T follicular helper cell (primary cell): ENCODE measurements at regions not wholly inside any gene's neighbourhood (a gene's known extent, or its start where the extent isn't known, plus 50 kb on each side); places are given as distances from the start of the nearest gene placed in this dataset.

ENCODE experiments used
- DNase-seq: peaks from one replicate; pipeline ENCODE4 v3.0.0-alpha.2; 2020; ENCODE audit warnings: low read depth

- DNase-seq: no peak
These were observed 165.6 kb upstream of the IER5L start for GRCh38 chr9:129343424-129344375.

- DNase-seq: no peak
These were observed 164.7 kb upstream of the IER5L start for GRCh38 chr9:129342591-129343423.

- no peak for DNase-seq
These were observed 163.9 kb upstream of the IER5L start for GRCh38 chr9:129341987-129342348.

- DNase-seq: no peak
These were observed 163.3 kb upstream of the IER5L start for GRCh38 chr9:129341171-129341986.

GRCh38 chr9:129340427-129341170 lies 162.5 kb upstream of the IER5L start:
- DNase-seq: no peak

- DNase-seq: no peak
These were observed 161.6 kb upstream of the IER5L start for GRCh38 chr9:129339539-129340157.

GRCh38 chr9:129338724-129339430 lies 160.8 kb upstream of the IER5L start:
- no peak for DNase-seq

- DNase-seq: no peak
These were observed 159.5 kb upstream of the IER5L start for GRCh38 chr9:129337336-129338140.

GRCh38 chr9:129336601-129337331 lies 158.7 kb upstream of the IER5L start:
- no peak for DNase-seq

GRCh38 chr9:129336130-129336528 lies 158.1 kb upstream of the IER5L start:
- DNase-seq: no peak

- no peak for DNase-seq
These were observed 157.5 kb upstream of the IER5L start for GRCh38 chr9:129335464-129336129.

- no peak for DNase-seq
These were observed 156.3 kb upstream of the IER5L start for GRCh38 chr9:129334105-129334935.

GRCh38 chr9:129333617-129334104 lies 155.6 kb upstream of the IER5L start:
- DNase-seq: no peak

GRCh38 chr9:129332581-129332980 lies 154.5 kb upstream of the IER5L start:
- no peak for DNase-seq

GRCh38 chr9:129331772-129332500 lies 153.9 kb upstream of the IER5L start:
- DNase-seq: no peak

- DNase-seq: no peak
These were observed 153.4 kb upstream of the IER5L start for GRCh38 chr9:129331493-129331765.
